GM12865 (cell line): ENCODE measurements at regions not wholly inside any gene's neighbourhood (a gene's known extent, or its start where the extent isn't known, plus 50 kb on each side); places are given as distances from the start of the nearest gene placed in this dataset.

ENCODE experiments used
- DNase-seq: peaks from one replicate; pipeline ENCODE4 v3.0.0; 2010; ENCODE audit warnings: low read depth
- H3K4me3 ChIP-seq: 2 replicates; pipeline ENCODE4 v1.5.1; 2011; ENCODE audit warnings: mild to moderate bottlenecking, low read depth, low read length, control low read depth
- CTCF ChIP-seq: IDR thresholded peaks from 2 replicates; pipeline ENCODE4 v1.5.1; 2011; ENCODE audit warnings: low read length, control low read depth, low read depth, inconsistent platforms; ENCODE audit not compliant: insufficient read depth; ENCODE audit errors: missing control alignments

- DNase-seq, result no peak
- no peak for TF ChIP-seq CTCF
- no peak overlapping the region for H3K4me3 ChIP-seq
Measured at GRCh38 chr13:111051041-111051725, 63.9 kb upstream of the ARHGEF7 start.

- H3K4me3 ChIP-seq, result no peak overlapping the region
- no peak for DNase-seq
- TF ChIP-seq CTCF, result no peak
Measured at GRCh38 chr13:111050539-111050879, 64.6 kb upstream of the ARHGEF7 start.

GRCh38 chr13:111049791-111050538, 65.1 kb upstream of the ARHGEF7 start:
- TF ChIP-seq CTCF, result peak; percentile 28
- peak; percentile 35 for DNase-seq
- H3K4me3 ChIP-seq, result no peak overlapping the region

GRCh38 chr13:111048387-111048786, 66.7 kb upstream of the ARHGEF7 start:
- DNase-seq, result no peak

GRCh38 chr13:111047326-111047725, 67.8 kb upstream of the ARHGEF7 start:
- peak overlapping the region; percentile 9 for H3K4me3 ChIP-seq
- no peak for TF ChIP-seq CTCF
- DNase-seq, result peak; percentile 13

More at GRCh38 chr13:111048387-111048786, 66.7 kb upstream of the ARHGEF7 start:
- H3K4me3 ChIP-seq, result no peak overlapping the region
- no peak for TF ChIP-seq CTCF

- peak; percentile 73 for DNase-seq
- H3K4me3 ChIP-seq, result no peak overlapping the region
- peak; percentile 40 for TF ChIP-seq CTCF
Measured at GRCh38 chr13:111046590-111047141, 68.4 kb upstream of the ARHGEF7 start.
